DMS 273 (cell line): ENCODE measurements at regions not wholly inside any gene's neighbourhood (a gene's known extent, or its start where the extent isn't known, plus 50 kb on each side); places are given as distances from the start of the nearest gene placed in this dataset.

ENCODE experiments used
- DNase-seq: peaks from one replicate; lab custom pipeline; 2025; ENCODE audit not compliant: unreplicated experiment; lab: John Stamatoyannopoulos, UW

DNA sequence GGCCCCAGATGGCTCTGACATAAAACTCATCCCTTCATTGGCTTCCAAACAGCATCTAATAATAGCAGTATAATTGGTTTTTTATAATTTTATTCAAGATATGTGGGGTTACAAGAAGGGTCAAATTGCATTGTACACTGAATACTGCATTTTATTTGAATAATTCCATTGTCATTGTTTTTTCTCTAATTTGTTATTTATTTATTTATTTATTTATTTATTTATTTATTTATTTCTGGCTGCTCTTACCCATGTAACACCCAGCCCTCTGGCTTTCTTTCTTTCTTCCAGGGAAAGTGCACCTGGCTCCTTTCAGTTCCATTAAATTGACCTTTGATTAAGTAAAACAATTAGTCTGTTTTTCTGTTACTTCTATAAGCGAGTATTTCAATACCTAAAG is 210.1 kb downstream of the CDH9 start:
- DNase-seq: no peak

DNA sequence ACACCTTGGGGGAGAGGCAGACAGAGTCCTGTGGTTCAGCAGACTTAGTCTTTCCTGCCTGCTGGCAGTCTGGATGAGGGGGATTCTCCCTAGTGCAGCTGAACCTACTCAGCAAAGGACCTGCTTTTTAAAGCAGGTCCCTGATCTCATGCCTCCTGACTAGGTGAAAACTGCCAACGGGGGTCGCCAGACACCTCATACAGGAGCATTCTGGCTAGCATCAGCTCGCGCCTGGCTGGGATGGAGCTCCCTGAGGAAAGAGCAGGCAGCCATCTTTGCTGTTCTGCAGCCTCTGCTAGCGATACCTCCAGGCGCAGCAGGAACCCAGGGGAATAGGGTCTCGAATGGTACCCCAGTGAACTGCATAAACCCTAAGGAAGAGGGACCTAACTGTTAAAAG is 225.2 kb downstream of the CDH9 start:
- DNase-seq: no peak

DNA sequence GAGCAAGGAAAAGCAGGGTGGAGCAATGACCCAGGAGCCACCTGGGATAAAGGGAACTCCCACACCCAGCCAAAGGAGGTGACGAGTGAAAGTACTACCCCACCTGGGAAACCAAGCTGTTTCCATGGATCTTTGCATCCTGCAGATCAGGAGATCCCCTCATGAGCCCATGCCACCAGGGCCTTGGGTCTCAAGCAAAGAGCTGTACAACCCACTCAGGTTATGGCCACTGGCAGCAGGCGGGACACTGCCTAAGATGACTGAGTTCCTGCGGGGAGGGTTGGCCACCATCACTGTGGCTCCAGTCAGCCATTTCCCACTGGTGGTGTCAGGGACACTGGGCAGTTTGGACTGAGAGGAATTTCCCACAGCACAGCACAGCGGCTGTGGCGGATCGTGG is 225.7 kb downstream of the CDH9 start:
- DNase-seq: no peak

DNA sequence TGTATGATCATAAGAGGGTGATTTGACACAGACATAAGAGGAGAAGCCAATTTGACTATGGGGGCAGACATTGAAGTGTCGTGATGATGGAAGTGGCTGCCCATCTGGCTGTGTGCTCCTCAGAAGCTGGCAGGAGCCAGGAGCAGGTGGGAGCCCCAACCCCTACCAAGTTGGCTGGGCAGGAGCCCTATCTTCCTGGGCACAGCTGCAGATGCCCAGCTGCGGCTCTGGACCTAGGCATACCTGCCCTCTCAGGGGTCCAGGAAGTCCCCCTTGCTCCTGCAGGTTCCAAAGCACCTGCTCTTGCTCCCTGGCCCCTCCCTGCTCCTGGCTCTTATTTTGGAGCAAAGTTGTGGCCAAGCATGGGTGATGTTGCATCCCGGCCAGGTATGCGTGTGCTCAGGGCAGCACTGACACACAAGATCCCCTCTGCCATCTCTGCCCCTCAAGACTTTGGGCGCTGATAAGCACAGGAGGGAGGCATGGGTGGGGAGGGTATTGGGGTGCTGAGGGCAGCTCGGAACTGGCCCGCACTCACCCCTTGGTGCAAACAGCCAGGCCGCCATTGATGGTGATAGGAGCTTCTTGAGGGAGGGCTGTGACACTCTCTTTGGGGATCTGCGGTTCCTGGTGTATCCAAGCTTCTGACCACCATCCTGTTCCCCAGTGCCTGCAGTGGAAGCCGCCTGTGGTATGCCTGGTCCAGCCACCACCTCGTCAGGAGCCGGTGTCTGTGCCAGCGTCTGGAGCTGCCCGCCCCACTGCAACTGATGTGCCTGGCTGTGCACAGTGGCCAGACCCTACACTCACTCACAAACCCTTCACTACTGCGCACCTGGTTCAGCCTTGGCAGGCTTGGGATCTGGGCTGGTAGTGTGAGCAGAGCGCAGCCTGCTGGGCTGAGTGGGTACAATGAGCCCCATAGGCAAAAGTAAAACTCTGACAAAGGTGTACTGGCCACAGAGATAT is 230.9 kb downstream of the CDH9 start:
- peak; percentile 10 for DNase-seq

DNA sequence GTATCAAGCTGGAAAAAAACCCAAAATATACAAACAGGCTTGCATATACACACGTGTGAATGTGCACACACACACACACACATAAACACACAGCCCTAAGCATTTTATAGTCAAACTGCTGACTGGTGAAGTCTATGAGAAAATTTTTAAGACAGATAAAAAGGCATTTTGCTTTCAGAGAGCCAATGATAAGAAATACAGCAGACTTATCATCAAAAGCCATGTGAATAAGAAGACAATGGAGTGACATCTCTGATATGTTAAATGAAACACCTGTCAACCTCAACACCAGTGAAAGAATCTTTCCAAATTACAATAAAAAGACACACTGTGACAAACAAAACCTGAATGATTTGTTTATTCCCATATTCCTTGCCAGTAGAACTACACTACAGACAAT is 233.3 kb downstream of the CDH9 start:
- DNase-seq: no peak

DNA sequence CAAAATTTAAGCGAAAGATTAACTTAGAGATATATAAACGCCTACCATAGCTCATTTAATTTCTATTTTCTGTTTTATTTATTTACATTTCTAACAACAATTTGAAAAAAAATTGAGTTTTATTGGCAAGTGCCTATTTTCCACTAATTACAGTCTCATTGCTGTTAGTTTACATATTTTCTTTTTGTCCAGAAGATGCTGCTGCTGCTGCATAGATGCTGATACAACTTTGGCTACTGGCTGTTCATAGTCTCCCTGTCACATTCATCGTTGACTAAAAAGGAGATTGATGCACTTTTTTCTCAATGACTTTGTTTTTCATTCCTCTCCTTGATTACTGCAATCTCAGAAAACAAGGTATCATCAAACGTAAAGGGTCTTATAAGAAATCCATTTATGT is 235.4 kb downstream of the CDH9 start:
- no peak for DNase-seq

DNA sequence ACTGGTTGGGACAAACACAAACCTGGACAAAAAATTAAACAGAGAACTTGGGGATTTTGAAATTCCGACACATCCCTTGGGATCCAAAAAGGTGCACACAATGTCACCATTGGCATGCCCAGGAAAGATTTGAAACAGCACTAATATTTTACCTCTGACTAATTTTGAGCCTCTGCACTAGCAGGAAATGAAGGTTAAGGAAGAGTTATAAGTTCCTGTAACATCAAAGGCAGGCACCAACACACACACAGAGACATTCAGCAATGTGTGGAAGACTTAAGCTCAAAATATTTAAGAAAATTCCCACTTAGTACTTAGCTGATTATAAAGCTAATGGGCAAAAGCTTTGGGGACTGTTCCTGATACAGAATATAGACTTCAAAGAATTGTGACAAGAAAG is 247.0 kb downstream of the CDH9 start:
- DNase-seq: no peak

DNA sequence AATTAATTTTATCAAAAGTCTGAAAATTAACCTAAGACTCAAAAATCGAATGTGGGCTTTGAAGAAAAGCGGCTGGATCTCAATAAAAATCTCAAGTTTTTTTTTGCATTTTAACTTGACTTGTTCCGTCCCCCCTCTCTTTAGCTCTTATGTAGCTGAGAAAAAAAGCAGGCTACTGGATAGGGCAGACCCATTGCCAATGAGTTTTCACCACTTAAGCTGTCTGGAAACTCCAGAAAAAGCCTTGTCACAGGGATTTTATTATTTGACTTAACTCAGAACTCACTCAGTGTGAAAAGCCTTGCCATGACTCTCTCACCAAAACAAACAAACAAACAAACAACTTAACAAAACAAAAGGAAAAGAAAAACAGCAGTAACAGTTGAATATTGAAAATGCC is 247.4 kb downstream of the CDH9 start:
- DNase-seq: no peak

DNA sequence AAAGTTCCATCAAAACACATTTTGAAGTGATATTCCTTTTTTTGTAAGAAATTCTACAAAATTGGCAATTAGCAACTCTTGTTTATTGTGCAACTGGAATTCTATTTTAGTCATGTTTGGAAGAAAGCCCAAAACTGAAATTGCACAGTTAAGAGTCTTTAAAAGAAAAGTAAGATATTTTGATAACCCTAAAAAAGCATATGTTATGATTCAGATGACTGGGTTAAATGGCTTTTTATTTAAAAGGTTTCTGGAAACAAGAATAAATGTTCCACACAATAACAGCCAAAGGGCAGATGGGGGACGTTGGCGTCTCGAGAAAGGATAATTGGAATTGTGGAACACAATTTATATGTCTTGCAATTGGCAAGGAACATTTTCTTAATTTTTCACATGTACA is 275.2 kb downstream of the CDH9 start:
- DNase-seq: no peak

DNA sequence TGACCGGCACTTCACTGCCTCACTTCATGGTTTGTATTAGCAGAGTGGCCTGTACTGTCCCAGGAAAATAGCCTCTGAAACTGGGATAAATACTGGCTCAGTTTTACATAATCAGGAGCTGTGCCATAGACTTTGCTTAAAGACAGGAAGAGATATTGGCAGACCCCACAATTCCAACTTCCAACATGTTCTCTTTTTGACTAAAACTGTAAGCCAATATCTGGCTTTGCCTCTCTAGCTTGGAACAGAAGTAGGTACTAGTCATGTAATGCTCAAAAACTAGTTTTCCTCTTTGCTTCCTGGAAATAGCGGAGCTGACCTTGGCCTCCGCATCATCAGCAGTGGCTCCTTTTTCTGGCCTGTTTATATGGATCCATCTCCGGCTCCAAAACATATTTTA is 276.9 kb downstream of the CDH9 start:
- no peak for DNase-seq

DNA sequence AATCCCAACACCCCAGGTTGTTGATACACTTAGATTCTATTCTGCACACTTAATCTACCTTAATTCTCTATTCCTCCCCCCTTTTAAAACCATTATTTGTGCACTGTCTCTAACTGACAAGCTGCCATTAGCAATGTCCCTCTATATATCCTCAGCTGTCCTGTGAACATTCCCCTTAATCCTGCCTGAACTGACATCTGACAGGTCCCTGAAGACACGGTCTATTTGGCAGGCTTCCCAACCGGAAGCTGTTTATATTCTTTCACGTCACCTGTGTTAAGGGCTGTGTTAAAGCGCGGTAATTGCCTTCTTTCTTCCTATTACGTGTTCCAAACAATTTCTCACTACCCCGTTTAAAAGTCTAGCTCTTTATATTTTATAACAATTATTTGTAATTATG is 277.3 kb downstream of the CDH9 start:
- peak; percentile 7 for DNase-seq

DNA sequence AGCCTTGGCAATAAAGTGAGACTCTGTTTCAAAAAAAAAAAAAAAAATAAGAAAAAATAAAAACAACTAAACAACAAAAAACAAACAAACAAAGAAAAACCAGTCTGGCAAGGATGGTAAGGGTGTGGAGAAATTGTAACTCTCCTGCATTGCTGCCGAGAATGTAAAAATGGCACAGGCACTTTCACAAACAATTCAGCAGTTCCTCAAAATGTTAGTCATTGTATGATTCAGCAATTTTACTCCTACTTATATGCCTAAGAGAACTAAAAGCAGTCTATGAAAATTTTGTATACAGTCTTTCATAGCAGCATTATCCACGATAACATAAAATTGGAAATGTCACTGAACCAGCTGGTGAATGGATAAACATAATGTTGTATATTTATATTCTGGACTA is 280.4 kb downstream of the CDH9 start:
- no peak for DNase-seq

DNA sequence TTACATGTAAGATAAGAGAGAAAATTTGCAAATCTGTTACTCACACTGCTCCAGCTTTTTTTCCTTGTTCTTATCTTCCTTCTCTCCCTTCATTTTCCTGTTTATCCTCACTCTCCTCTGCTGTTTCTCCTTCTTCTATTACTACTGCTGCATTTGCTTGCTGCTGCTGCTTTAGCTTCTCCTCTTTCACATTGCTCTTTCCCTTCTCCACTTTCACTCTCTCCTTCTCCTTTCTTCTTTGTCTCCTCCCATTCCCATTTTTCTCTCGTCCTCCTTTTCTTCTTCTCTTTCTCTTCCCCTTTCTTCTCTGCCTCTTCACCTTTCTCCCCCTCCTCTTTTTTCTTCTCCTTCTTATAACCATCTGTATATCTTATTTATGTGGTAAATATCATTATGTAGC is 288.6 kb downstream of the CDH9 start:
- DNase-seq: no peak

DNA sequence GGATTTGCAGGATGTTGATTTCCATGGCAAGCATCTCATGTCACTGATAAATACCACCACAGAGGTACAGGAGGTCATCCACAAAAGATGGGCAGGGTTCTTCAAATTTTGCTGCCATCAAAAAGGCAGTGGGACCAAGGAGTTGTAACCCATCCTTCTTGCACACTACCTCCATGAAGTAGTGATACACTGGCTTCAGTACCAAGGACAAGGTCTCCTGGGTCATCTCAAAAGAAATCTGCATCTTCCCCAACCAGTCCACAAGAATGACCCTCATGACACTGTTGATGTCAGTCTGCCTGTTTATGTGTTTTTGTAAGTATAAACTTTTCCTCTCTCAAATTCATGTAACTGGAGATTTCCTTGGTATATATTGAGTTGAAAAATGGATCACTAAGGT is 298.2 kb downstream of the CDH9 start:
- no peak for DNase-seq

DNA sequence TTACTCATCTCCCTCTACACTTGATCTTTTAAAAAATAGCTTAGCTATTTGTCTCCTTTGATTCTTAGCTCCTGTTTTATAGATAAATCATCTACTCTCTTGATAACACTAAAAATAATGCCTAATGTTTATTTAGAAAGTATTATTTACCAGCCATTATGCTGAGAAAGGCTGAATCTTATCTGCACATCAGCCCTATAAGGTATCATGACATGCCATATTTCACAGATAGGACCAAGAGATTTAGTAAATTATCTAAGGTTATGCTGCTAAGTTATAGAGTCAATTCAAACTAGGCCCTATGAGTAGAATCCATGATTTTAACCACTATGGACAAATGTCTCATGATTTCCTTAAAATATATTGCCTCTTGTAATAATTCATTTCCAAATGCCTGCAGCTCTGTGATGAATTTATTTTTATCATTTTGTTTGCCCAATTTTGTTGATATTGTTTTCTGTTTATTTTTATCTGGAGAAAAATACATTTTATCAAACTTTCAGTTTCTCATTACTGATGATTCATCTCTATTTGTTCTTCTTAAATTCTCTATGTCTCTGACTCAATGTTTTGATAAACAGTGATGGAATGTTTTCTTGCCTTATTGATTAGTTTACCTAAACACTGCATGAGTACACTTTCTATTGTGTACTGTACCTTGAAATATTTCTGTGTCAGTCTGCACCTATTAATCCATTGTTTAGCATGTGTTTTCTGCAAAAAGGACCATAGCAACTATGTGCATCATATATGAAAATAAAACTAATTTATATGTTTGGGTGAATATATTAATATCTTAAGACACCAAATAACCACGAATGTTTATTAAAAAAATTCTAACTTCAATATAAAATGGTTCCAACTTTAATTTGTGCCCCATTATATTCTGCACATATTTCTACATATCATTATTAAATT is 300.8 kb downstream of the CDH9 start:
- DNase-seq: no peak

DNA sequence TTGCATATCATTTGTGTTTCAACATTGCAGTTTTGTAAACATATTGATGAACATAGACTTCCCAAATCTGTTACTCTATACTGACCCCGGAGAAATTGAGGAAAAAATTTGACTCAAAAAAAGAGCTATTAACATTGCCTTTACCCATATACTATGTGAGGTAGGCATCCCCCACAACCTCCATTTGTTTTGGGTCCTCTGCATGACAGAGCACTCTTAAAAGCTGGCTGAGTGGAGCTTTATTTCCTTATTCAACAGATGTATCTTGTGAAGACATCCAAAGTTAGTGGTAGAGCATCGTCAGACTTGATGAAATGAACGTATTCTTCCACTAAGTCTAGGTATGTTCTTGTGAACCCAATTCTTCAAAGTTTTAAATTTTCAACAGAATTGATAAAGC is 310.5 kb downstream of the CDH9 start:
- DNase-seq: no peak

DNA sequence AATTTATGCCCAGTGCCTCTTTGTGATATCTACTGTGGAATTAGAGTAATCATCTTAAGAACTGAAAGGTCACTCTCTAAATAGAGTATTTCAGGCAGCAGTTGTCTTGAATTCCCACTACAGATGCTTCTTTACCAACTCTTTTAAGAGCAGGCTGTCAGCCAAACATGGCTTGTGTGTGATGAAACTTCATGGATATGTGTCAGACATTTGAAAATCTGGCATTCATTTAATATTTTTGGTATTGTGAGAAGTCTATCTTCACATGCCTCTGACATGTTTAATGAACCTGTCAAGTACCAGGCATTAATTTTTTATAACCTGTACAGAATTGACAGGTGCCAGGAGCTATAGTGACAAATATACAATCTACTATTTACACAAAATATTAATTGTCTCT is 318.6 kb downstream of the CDH9 start:
- DNase-seq: no peak

DNA sequence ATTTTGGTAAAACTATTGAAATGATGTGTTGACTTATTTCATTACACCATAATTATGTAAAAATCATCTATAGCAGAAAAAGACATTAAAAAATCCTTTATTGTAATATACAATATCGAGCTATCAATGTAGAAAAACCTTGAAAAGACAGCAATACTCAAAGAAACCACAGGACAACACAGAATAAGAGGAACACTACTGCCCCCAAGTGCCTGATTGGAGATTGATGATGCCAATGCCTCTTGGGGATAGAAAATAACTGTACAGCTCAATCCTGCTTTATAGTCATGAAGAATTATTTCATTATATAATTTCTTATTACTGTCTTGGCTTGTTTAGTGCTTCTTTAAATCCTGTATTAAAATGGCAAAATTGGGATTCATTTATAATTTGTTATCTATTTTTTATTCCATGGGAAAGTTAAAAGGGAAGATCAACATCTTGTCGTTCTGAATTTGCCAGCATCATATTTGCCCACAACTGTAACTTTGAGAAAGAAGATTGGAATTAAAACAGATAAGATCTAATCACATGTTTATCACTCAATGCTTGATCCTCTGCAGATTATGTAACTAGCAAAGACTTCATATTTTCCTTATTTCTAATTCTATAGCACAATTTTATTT is 337.5 kb downstream of the CDH9 start:
- DNase-seq: peak; percentile 67

DNA sequence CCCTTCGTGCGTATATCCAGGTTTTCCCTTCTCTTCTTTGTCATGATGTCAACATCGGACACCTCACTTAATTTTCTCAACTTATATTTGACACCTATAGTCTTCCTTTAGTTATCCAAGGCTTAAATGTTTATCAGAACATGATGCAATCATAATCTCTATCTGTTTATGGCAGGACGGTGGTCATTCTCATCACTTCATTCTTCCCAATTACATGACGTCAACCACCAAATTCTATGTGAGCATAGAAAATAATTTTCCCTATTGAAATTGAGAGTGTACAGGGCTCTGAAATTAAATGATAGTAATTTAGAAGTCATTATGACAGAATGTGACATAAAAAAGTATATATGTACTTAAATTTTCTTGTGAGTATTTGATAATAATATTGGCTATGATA is 345.4 kb downstream of the CDH9 start:
- DNase-seq: no peak

DNA sequence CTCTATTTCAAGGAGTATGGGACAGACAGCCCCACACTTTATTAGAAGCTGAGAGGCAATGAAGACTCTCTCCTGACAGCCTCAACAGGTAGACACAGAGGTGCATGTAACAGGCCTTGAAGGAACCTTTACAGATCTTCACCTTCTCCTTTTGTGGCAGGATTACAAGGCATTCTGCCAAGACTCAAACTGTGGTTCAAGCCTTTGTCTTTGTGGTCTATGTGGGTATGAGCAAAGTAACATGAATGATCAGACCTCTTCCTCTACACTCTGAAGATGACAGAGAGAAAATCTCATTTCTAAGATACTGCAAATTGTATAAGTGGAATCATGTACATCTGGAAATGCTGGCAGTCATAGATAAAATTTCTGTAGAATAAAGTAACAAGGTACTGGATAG is 346.9 kb downstream of the CDH9 start:
- DNase-seq: no peak

DNA sequence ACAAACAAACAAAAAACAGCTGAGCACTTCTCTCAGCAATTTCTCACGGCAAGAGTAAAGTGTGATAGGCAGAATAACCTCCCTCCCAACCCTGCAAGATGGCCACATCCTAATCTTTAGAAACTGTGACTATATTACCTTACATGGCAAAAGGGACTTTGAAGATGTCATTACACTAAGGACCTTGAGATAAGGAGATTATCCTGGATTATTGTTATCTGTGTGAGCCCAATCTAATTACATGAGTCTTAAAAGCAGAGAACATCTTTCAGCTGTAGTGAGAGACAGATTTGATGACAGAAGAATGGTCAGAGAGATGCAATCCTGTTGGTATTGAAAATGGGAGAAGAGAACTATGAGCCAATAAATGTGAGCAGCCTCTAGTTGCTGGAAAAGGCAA is 347.9 kb downstream of the CDH9 start:
- no peak for DNase-seq

DNA sequence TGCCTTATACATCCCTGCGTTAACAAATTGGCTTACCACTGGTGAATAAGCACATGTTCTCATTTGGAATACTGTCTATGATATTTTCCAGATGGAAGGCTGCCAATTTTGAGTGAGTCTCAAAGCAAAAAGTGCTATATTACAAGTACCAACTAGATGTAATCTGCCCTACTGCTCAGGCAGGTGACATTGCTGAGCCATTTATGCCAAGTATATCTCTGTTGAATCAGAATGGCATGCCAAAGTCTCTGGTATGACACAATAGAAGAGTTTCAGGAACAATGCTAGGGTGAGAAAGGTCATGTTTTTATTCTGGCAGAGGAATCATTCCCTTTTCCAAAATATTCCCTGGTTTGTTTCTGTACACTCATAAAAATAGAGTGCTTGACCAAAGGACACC is 356.5 kb downstream of the CDH9 start:
- no peak for DNase-seq
